Limb (tissue), 2 donors: ENCODE measurements at regions not wholly inside any gene's neighbourhood (a gene's known extent, or its start where the extent isn't known, plus 50 kb on each side); places are given as distances from the start of the nearest gene placed in this dataset.
"Not testable (repeated sequence)": the region's sequence is repeated elsewhere in the genome, so short reads cannot be mapped to it uniquely, and the experiment has no call there.

Experiments used
- DNase-seq, 2 donors: peaks; one replicate each; pipeline ENCODE4 v3.0.0-alpha.2; 2016; ENCODE audit errors: extremely low spot score in 2 of 2

- DNase-seq, result peak in 1 of 2 donors; percentile 27
These were observed 91.1 kb upstream of the CLPB start for GRCh38 chr11:72525466-72525865.

GRCh38 chr11:72524711-72525110 lies 90.4 kb upstream of the CLPB start:
- DNase-seq, result no peak

- no peak for DNase-seq
These were observed 89.7 kb upstream of the CLPB start for GRCh38 chr11:72523991-72524390.

- DNase-seq, result no peak
These were observed 87.9 kb upstream of the CLPB start for GRCh38 chr11:72522186-72522585.

GRCh38 chr11:72521664-72522063 lies 87.3 kb upstream of the CLPB start:
- no peak for DNase-seq

- DNase-seq, result no peak
These were observed 86.5 kb upstream of the CLPB start for GRCh38 chr11:72520815-72521214.

- DNase-seq, result not testable (repeated sequence)
These were observed 85.6 kb upstream of the CLPB start for GRCh38 chr11:72519882-72520281.

GRCh38 chr11:72519220-72519881 lies 85.0 kb upstream of the CLPB start:
- no peak for DNase-seq

GRCh38 chr11:72514331-72514730 lies 80.0 kb upstream of the CLPB start:
- no peak for DNase-seq

GRCh38 chr11:72513411-72513810 lies 79.1 kb upstream of the CLPB start:
- DNase-seq, result no peak

- no peak for DNase-seq
These were observed 78.6 kb upstream of the CLPB start for GRCh38 chr11:72512956-72513355.

- DNase-seq, result no peak
These were observed 77.2 kb upstream of the CLPB start for GRCh38 chr11:72511393-72512047.

GRCh38 chr11:72507050-72507449 lies 72.7 kb upstream of the CLPB start:
- no peak for DNase-seq

- DNase-seq, result peak in 1 of 2 donors; percentile 45
These were observed 63.4 kb upstream of the CLPB start for GRCh38 chr11:72497731-72498130.

GRCh38 chr11:72494109-72494429 lies 59.7 kb upstream of the CLPB start:
- DNase-seq, result no peak

GRCh38 chr11:72493426-72494108 lies 59.2 kb upstream of the CLPB start:
- no peak for DNase-seq

- DNase-seq, result peak in 1 of 2 donors; percentile 34
These were observed 56.7 kb upstream of the CLPB start for GRCh38 chr11:72491001-72491400.
